B cell (primary cell): ENCODE measurements at regions not wholly inside any gene's neighbourhood (a gene's known extent, or its start where the extent isn't known, plus 50 kb on each side); places are given as distances from the start of the nearest gene placed in this dataset.

Experiments
- CTCF ChIP-seq: fragments of 200-600 bp; IDR thresholded peaks from one replicate; pipeline ENCODE4 v1.8.0; 2022; ENCODE audit warnings: antibody characterized with exemption, mild to moderate bottlenecking
- EZH2 ChIP-seq: IDR thresholded peaks from 2 replicates; pipeline ENCODE4 v1.6.1; 2012; ENCODE audit warnings: borderline replicate concordance, low read depth, mild to moderate bottlenecking, moderate library complexity, low read length; ENCODE audit not compliant: insufficient read depth, poor library complexity, severe bottlenecking

GRCh38 chr4:115315182-115315581 is 201.8 kb upstream of the NDST4 start:
- TF ChIP-seq EZH2, result no peak
- no peak for TF ChIP-seq CTCF
